Occipital lobe (tissue), 1 donor: ENCODE measurements at regions not wholly inside any gene's neighbourhood (a gene's known extent, or its start where the extent isn't known, plus 50 kb on each side); places are given as distances from the start of the nearest gene placed in this dataset.

Experiments used
- DNase-seq: peaks from one replicate; lab custom pipeline; 2025; lab: John Stamatoyannopoulos, UW

DNA sequence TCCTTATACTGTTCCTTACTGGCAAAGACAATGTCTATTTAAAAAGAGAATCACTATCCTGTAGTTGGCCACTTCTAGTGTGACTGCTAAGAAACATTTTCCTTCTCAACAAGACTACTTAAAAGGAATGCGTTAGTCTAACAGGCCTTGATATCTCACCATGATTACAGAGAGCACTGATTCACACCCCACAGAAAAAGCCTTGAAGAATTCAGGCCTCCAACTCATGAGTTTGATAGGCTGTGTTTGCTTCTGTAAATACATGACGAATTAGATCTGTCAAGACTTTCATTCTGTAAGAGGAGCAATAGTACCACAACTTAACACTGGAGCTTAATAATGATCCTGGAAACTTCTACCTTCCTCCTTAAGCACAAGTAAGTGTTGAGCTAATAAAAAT is 432.8 kb upstream of the NR2F2 start:
- no peak for DNase-seq

- no peak for DNase-seq
Measured at GRCh38 chr15:95898761-95899160, 431.7 kb upstream of the NR2F2 start.

DNA sequence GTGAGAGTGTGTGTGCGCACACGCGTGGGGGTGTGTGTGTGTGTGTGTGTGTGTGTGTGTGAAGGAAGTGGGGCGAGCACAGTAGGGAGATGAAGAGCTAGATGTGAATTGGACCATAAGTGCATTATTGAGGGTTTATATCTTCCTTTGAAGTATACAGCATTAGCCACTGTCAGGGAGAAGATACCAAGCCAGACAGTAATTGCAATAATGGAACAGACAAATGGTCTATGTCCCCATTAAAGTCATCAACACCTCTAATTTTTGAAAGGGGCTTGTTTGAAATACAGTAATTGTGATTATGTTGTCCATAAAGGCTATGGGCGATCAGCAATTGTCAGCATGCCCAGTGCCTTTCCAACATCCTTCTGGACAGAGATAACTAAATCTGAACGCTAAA is 429.2 kb upstream of the NR2F2 start:
- no peak for DNase-seq

DNA sequence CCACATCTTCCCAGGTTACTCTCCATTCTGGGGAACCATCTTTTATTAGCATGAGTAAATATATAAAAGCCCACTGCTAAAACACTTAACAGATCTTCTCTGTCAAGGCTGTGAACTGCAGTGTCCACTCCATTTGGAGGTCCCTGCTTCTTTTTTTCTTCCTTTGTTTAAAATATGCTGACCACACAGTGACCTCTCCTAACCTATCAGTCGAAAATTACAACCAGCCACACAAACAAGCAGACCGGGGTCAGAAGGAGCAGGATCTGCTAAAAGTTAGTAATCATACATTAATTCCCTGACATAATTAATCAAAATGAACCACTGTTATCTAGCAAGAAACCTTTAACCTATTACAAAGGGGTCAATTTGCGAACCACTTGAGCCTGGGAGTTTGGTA is 427.9 kb upstream of the NR2F2 start:
- DNase-seq, result no peak

DNA sequence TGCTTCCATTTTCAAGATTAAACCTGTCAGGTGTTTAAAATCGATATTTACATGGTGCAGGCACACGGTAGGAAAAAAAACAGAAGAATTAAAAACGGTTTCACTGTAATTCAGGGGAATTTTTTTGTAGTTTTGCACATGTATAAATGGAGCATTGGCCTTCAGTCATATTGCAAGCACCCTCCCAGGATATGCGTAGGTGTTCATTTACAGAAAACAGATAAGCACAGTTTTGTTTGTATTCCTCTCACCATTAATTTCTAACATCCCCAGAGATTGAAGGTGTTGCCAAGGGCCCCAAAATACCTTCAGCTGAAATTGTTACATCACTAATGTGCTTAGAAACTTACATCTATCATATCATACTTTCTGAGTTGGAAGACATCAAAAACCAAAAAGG is 427.1 kb upstream of the NR2F2 start:
- no peak for DNase-seq

DNA sequence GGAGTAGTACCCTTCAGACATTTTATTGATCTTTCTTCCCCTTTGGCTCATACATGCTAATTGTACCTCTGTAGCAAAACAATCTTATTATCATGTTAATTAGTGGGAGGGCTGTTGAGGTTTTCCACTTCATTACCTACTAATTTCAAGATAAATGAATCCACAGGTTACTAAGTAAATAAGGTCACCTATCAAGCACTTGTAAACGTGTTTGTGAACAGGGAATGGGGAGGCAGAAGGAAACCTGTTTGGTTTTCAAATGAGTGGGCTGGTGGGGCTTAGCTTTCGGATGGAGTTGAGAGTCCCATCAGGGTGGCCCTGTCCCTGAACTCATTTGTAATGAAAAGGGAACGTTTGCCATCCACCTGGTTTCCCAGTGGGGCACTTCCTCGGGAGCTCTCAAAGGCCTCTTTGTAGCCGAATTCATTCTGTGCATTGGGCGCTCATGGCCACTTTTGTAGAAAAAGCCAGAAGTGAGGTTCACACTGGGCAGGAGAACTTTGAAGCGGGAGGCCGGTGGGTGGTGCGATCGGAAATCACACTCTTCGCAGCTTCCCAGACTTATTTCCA is 419.8 kb upstream of the NR2F2 start:
- DNase-seq, result no peak

GRCh38 chr15:95911570-95912279 is 418.8 kb upstream of the NR2F2 start:
- DNase-seq, result no peak

DNA sequence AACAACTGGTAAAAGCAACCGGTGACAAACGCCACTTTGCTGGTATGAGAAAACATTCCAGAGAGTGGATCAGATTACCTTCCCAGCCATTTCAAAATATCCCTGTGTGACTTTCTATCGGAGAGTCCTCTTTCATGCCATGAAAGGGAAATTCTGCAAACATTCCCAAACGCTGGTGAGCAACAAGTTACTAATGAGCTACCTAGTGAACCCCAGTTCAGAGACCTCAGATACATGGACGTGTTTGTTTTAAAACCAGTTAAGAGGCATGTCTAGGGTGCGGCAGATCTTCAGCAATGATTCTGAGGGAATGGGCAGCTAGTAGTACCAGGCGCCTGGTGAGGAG is 418.2 kb upstream of the NR2F2 start:
- no peak for DNase-seq

DNA sequence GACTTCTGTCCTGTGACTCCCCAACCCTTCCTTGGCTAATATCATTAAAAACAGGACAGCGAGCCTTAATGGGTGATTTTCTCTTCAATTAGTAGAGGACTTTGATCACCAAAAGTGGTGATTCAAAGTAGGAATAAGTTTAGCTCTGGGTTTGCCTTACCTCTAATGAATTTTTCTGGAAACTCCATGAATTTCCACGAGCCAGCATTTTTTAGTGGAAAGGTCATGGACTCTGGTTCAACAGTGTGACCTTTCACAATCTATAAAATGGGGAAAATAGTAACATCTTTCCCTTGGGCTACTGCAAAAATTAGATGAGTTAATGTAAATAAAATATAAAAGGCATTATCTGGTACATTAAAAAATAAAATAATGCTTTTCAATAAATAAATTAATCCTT is 417.8 kb upstream of the NR2F2 start:
- DNase-seq, result no peak

DNA sequence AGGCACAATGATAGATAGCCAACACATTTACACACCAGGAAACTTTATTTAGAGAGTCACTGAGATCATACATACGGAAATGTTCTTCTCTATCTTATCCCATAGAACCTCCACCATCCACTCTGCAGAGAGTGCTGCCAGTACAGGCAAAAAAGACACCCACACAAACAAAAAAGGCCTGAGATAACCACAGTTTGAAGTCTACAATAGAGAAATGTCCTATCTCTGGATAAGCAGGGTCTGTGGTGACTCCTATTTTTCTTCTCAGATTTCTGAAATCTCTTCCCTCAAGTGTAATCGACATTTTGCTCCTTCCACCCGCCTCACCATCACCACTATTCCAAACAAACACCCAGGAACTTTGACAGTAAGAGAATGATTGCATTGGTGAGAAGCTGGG is 413.9 kb upstream of the NR2F2 start:
- no peak for DNase-seq

DNA sequence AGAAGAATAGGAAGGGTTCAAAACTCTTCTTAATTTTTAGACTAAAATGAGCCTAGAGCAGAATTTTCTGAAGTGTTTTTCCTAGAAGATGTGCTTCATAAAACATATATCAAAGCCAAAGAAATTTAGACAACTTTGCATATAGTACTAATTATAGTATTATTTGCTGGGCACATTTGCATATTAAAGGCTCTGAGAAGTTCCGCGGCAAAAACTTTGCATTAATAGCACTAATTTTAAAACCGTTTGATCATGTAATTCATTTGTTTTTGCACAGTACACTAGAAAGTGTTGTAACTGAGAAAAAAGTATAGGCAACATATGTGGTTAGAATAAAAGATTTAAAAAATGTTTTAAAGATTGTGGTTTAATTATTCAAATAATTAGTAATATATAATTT is 412.0 kb upstream of the NR2F2 start:
- no peak for DNase-seq

DNA sequence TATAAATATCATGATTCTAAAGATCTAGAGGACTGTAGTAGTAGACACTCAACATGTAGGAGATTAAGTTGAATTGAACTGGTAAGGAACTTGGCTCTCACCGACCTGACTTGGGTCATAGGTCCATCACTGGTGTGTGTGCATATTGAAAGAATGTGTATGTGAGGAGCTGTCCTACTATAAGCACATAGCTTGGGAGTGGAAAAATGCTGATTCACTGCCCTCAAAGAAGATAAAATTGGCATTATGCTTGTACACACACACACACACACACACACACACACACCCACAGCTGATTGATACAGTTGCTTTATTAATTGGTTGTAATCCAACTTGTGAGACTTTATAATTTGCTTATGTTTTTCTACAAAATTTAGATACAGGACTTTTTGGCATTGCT is 411.0 kb upstream of the NR2F2 start:
- no peak for DNase-seq

DNA sequence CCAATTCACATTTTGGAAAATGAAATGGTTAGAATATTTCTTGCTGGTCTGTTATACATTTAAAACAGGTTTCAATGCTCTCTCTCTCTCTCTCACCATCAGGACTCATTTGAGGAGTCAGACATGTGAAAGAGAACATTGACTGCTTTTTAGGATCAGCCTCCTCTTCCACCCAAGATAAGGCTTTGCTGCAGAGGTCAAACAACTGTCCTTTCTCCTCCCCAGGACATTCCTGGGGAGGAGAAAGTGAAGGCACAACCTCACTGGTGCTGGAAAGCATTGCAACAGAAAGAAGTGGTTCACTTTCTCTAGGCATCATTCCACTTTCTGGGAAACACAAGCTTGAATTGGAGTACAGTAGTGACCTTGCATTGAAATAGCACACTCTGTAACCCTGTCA is 409.1 kb upstream of the NR2F2 start:
- DNase-seq, result no peak

DNA sequence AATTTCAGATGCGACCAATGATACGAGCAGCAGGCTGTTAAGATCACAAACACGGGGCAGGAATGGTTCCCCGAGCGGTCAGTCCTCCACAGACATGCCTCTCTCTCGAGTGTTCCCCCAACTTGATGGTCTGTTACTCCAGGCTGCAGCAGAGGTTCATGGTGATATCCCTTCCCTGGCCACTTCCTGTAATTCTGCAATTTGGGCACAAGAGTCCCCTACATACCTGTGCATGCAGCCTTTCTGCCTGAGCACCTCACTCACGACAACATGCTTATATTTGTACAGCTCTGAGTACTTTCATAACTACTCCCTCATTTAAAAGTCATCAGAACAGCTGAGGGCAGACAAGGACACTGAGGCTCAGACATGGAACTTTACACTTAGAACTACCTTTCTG is 408.1 kb upstream of the NR2F2 start:
- DNase-seq, result no peak

- no peak for DNase-seq
Measured at GRCh38 chr15:95923792-95924191, 406.7 kb upstream of the NR2F2 start.

- no peak for DNase-seq
Measured at GRCh38 chr15:95928822-95929221, 401.7 kb upstream of the NR2F2 start.

- DNase-seq, result no peak
Measured at GRCh38 chr15:95929232-95929846, 401.2 kb upstream of the NR2F2 start.

DNA sequence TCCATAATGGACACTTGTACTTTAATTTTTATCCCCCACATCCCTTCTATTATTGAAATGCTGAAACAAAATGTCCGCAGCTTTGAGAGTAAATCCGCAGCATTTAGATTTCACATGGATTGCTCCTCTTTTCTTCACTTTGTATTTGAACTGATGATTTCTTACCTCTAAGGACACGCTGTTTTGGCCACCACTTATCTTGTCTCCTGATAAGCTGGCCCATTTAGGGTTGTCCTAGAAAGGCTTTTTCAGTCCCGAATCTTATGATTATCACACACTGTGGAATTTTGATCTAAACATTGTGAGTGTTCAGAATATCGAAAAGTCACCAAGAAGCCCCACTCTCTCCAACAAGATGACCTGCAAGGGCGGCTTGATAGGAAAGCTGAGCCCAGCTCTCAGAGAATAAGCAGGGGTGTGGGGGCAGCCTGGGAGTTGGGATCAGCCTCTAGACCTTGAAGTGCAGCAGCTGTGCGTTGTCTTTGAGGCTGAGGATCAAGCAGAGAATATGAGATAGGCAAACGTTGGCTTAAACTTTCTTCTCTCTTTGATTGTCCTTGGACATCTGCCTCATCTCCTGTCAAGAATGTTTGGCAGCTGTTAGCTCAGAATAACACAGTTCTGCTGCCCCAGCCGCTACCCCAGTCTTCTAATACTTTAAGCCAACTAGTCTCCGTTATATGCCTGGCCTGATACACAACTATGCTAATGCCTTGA is 399.7 kb upstream of the NR2F2 start:
- DNase-seq, result no peak

DNA sequence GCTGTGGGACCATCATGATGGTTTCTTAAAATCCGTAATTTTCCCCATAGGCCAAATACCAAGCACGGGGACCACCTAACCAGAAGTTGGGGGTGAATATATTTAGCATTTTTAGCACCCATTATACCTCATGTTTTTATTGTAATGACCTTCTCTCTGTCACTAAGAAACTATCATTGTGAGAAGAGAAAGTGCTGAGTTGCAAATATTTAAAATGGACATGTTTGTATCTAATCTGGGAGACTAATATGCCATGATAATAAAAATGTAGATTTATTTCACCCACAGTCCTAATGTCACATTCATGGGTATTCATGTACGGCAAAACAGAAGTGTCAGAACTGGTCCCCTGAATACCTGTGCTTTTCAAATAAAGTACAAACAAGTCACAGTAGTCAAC is 398.9 kb upstream of the NR2F2 start:
- no peak for DNase-seq

DNA sequence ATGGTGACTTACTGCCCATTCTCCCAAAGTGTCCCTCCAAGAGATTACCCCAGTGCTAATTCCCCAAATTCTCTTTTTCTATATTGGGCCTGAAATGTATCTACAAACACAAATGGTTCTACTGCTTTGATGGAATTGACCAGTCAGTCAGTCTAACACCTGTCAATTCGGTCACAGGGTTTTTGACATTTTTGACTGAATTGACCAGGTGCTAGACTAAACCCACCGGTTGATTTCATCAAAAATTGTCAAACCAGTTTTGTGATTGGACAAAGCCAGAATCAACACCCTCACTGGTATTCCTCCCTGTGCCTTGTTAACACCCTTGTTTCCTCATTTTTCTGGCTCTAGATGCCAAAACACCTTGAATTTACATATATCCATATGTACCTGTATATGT is 398.4 kb upstream of the NR2F2 start:
- DNase-seq, result no peak

GRCh38 chr15:95932676-95933075 is 397.8 kb upstream of the NR2F2 start:
- DNase-seq, result no peak

DNA sequence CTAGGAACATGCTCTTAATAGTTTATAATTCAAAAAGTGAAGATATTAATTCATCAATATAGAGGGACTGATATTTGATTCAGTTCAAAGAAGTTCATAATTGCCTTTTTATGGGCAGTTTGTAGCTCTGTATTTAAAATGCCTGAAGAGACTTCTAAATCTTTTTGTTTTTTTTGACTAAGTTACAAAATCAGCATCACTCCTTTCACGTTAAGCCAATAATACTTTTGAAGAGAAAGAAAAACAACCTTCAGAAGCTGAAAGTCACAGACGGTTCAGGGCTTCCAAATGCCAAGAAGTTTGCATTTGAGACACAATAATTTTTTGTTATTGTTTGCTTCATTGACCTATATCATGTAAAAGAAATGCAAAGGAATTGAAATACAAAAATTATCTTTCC is 394.6 kb upstream of the NR2F2 start:
- no peak for DNase-seq

GRCh38 chr15:95937128-95937528 is 393.4 kb upstream of the NR2F2 start:
- no peak for DNase-seq
